ENCODE measurements at regions not wholly inside any gene's neighbourhood (a gene's known extent, or its start where the extent isn't known, plus 50 kb on each side); places are given as distances from the start of the nearest gene placed in this dataset.

DNA sequence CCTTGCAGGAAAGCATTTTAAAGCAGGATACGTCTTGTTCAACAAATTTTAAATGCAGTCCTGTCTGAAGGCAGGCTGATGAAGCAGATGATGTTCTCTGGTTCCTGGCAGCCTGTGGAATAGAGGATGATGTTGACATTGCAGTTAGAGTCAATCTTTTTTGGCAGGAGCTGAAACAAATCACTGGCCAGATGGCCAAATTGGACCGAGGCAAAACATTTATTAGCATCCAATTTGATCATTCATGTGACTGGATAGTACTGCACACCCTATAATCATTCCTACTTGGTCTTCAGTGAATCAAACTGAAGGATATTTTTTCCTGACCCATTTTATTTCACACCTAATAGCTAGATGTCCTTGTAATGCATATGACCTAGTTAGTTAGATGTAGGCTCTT is 172.2 kb upstream of the SLC10A2 start:
- TF ChIP-seq EP300 (IDR thresholded peaks at IDR 0.05) (no peak), POLR2A (IDR thresholded peaks at IDR 0.05; ENCODE audit: low read depth) (no peak), POLR2AphosphoS5 (IDR thresholded peaks at IDR 0.05) (no peak)
- TF ChIP-seq, protein P1, sequence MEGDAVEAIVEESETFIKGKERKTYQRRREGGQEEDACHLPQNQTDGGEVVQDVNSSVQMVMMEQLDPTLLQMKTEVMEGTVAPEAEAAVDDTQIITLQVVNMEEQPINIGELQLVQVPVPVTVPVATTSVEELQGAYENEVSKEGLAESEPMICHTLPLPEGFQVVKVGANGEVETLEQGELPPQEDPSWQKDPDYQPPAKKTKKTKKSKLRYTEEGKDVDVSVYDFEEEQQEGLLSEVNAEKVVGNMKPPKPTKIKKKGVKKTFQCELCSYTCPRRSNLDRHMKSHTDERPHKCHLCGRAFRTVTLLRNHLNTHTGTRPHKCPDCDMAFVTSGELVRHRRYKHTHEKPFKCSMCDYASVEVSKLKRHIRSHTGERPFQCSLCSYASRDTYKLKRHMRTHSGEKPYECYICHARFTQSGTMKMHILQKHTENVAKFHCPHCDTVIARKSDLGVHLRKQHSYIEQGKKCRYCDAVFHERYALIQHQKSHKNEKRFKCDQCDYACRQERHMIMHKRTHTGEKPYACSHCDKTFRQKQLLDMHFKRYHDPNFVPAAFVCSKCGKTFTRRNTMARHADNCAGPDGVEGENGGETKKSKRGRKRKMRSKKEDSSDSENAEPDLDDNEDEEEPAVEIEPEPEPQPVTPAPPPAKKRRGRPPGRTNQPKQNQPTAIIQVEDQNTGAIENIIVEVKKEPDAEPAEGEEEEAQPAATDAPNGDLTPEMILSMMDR (IDR thresholded peaks at IDR 0.05), result no peak
- Histone ChIP-seq H3K9me3 (no peaks in the 10 kb centered on the region), H3K27ac (replicated peaks in 1 of 4) (no peak overlapping the region), H3K4me1 (no peaks in the 10 kb centered on the region), H3K36me3 (no peaks in the 10 kb centered on the region), H3K4me3 (no peak overlapping the region), H3K27me3 (no peaks in the 10 kb centered on the region)
- WGBS, result 62% methylated on average over 2 of the region's 2 CpGs
- no peak for DNase-seq (ENCODE audit: extremely low spot score)
- intact Hi-C loops (cut with DNase I), result no loop called here

- Histone ChIP-seq H3K27me3 (no peaks in the 10 kb centered on the region), H3K27ac (replicated peaks in 1 of 4) (no peak overlapping the region), H3K9me3 (no peaks in the 10 kb centered on the region), H3K4me1 (no peaks in the 10 kb centered on the region), H3K4me3 (no peak overlapping the region), H3K36me3 (no peaks in the 10 kb centered on the region)
- intact Hi-C loops (cut with DNase I), result no loop called here
- WGBS, result 83% methylated on average over 2 of the region's 2 CpGs
- TF ChIP-seq EP300 (IDR thresholded peaks at IDR 0.05) (no peak), POLR2A (IDR thresholded peaks at IDR 0.05; ENCODE audit: low read depth) (no peak), POLR2AphosphoS5 (IDR thresholded peaks at IDR 0.05) (no peak)
- TF ChIP-seq, protein P1 (IDR thresholded peaks at IDR 0.05), result no peak
- DNase-seq (ENCODE audit: extremely low spot score), result no peak
These were observed 170.0 kb upstream of the SLC10A2 start for GRCh38 chr13:103236213-103236612.

DNA sequence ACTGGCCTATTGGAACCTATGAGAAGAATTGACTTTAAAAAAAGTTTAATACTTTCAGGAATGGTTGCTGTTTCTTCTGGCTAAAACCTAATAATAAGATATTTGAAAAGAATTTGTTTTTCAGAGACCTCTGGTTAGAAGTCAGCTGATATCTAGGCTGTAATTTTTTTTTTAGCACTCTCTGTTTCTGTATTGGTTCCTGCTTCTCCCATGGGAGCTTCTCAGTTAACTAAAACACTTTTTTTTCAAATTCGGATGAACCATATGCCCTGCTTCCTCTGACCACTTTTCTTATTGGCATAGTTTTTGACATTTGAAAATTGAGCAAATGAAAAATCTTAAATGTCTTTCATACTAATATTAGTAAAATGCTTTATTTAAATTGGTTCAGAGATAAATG is 163.5 kb upstream of the SLC10A2 start:
- Histone ChIP-seq H3K36me3 (no peaks in the 10 kb centered on the region), H3K4me1 (no peaks in the 10 kb centered on the region), H3K4me3 (no peak overlapping the region), H3K27ac (replicated peaks in 1 of 4) (no peak overlapping the region), H3K9me3 (peaks cover 0 to 8% (median 0%) of the 10 kb centered on the region in 4 donors), H3K27me3 (no peaks in the 10 kb centered on the region)
- no peak for DNase-seq (ENCODE audit: extremely low spot score)
- 71% methylated on average over 1 of the region's 1 CpG for WGBS
- intact Hi-C loops (cut with DNase I), result no loop called here
- TF ChIP-seq POLR2A (IDR thresholded peaks at IDR 0.05; ENCODE audit: low read depth) (no peak), EP300 (IDR thresholded peaks at IDR 0.05) (no peak), POLR2AphosphoS5 (IDR thresholded peaks at IDR 0.05) (no peak)
- TF ChIP-seq, protein P1 (IDR thresholded peaks at IDR 0.05), result no peak

DNA sequence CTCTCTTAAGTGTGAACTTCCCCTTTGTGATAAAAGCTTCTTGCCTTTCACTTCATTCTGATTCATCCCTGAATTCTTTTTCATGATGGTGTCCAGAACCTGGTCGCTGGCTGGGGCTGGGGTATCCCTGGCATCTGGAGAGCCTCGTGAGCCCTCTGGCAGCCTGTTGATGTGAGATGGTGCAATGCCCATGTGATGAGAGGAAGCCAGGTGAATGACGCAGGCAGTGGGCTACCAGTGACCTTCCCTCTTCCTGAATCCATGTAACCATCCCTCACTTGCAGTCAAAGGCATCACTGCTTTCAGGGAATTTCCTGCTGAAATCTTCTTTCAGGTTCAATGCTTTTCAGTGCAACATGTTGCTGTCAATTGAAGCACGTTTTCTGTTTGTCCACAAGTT is 158.6 kb upstream of the SLC10A2 start:
- H3K4me1 ChIP-seq, result no peaks in the 10 kb centered on the region
- DNase-seq (ENCODE audit: extremely low spot score), result no peak
- no peaks in the 10 kb centered on the region for H3K36me3 ChIP-seq
- H3K4me3 ChIP-seq, result no peak overlapping the region
- H3K9me3 ChIP-seq, result no peaks in the 10 kb centered on the region
- H3K27ac ChIP-seq (replicated peaks in 1 of 4), result no peak overlapping the region
- intact Hi-C loops (cut with DNase I), result no loop called here
- 88% methylated on average over 4 of the region's 4 CpGs for WGBS
- TF ChIP-seq EP300 (IDR thresholded peaks at IDR 0.05), result no peak
- TF ChIP-seq, protein P1 (IDR thresholded peaks at IDR 0.05), result no peak
- H3K27me3 ChIP-seq, result no peaks in the 10 kb centered on the region

- TF ChIP-seq POLR2AphosphoS5 (IDR thresholded peaks at IDR 0.05) (no peak), EP300 (IDR thresholded peaks at IDR 0.05) (no peak), POLR2A (IDR thresholded peaks at IDR 0.05; ENCODE audit: low read depth) (no peak)
- TF ChIP-seq, protein P1 (IDR thresholded peaks at IDR 0.05), result no peak
- Histone ChIP-seq H3K4me1 (peaks cover 0 to 5% (median 0%) of the 10 kb centered on the region in 4 donors), H3K4me3 (no peak overlapping the region), H3K9me3 (no peaks in the 10 kb centered on the region), H3K27ac (replicated peaks in 1 of 4) (no peak overlapping the region), H3K36me3 (no peaks in the 10 kb centered on the region), H3K27me3 (no peaks in the 10 kb centered on the region)
- DNase-seq (ENCODE audit: extremely low spot score), result no peak
- intact Hi-C loops (cut with DNase I), result no loop called here
- 78% methylated on average over 4 of the region's 4 CpGs for WGBS
These were observed 156.5 kb upstream of the SLC10A2 start for GRCh38 chr13:103222683-103223082.

Data from esophagus muscularis mucosa (tissue), 4 donors.